HL-60 (cell line): ENCODE measurements at regions not wholly inside any gene's neighbourhood (a gene's known extent, or its start where the extent isn't known, plus 50 kb on each side); places are given as distances from the start of the nearest gene placed in this dataset.

Experiments used
- DNase-seq, 2 experiments: peaks; one replicate each; pipeline ENCODE4 v3.0.0-alpha.2; 2010 to 2020; ENCODE audit warnings: low read depth in 1 of 2, low spot score in 1 of 2
- H3K27ac ChIP-seq: fragments of 250-450 bp; sonication (Bioruptor Pico); replicated peaks from 2 replicates; pipeline ENCODE4 v1.5.1; 2020; ENCODE audit warnings: mild to moderate bottlenecking, moderate library complexity
- H3K27me3 ChIP-seq: fragments of 250-450 bp; sonication (Bioruptor Pico); 2 replicates; pipeline ENCODE4 v1.5.1; 2021; ENCODE audit warnings: mild to moderate bottlenecking, moderate library complexity; ENCODE audit not compliant: insufficient read depth, poor library complexity, severe bottlenecking
- H3K4me3 ChIP-seq: replicated peaks from 2 replicates; pipeline ENCODE4 v1.5.1; 2011; ENCODE audit warnings: mild to moderate bottlenecking, control low read depth, low read length; ENCODE audit not compliant: insufficient read depth
- CTCF ChIP-seq: IDR thresholded peaks from one replicate; pipeline ENCODE4 v1.5.1; 2011; ENCODE audit warnings: low read length, control low read depth, inconsistent platforms; ENCODE audit not compliant: insufficient read depth
- GABPA ChIP-seq: IDR thresholded peaks from 2 replicates; pipeline ENCODE4 v1.6.1; 2012; ENCODE audit warnings: low read depth
- POLR2AphosphoS5 ChIP-seq: IDR thresholded peaks from 2 replicates; pipeline ENCODE4 v1.6.1; 2012; ENCODE audit warnings: low read depth
- REST ChIP-seq: IDR thresholded peaks from 2 replicates; pipeline ENCODE4 v1.6.1; 2012; ENCODE audit warnings: low read depth; ENCODE audit not compliant: insufficient replicate concordance
- SPI1 ChIP-seq: IDR thresholded peaks from 2 replicates; pipeline ENCODE4 v1.6.1; 2012; ENCODE audit warnings: low read depth, mild to moderate bottlenecking, borderline replicate concordance

DNA sequence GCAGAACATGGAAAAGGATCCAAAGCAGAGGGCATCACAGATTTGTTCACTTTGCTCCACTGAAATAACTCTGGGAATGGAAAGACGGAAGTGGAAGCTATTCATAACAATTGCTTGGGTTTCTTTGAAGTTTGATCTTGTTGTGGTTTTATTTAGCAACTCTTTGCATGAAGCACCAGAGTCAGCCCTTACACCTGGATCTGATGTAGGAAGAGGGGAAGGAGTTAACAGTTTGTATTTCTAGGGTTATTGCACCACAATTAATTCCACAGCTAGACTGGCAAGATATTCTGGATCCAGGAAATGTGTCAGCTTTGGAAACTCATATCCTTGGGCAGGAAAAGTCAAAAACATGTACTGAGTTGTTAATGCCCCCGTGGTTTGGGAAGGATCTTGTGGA is 1143.4 kb downstream of the CNTNAP5 start:
- Histone ChIP-seq H3K27me3 (no peaks in the 10 kb centered on the region), H3K4me3 (no peak overlapping the region), H3K27ac (no peak overlapping the region)
- TF ChIP-seq POLR2AphosphoS5: no peak
- no peak for TF ChIP-seq GABPA
- TF ChIP-seq REST: no peak
- TF ChIP-seq SPI1: no peak
- no peak for TF ChIP-seq CTCF
- no peak for DNase-seq

DNA sequence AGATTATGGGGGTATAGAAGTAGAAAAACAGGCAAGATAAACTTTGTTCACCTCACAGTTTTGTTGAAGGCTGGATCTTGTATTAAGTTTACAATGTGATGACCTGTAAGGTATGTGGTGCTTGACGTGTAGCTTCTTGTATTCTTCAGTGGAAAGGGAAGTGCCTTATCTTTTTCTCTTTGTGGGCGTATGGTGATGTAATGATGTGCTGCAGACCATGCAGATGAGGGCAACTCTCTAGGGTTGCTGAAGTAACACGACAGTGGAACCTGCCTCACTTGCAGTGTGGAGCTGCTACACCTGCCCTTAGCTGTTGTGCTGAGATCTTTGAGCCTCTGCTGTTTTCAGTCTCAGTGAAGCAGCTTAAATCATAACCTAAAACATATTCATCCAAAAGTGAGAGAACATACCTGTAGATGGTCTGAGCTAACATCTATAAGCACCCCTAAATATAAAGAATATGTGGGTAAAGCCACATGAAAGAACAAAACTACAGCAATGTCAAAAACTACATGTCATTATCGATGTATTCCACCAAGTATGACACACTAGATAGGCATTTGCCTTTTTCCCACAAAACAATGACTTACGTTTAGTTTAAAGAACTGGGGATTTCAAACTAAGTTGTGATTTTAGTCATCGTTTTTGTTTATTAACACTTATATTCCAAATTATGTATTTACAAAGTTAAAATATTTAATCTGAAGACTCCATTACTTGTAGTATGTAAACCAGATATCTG is 1144.1 kb downstream of the CNTNAP5 start:
- Histone ChIP-seq H3K27ac (no peak overlapping the region), H3K4me3 (no peak overlapping the region), H3K27me3 (no peaks in the 10 kb centered on the region)
- no peak for DNase-seq
- no peak for TF ChIP-seq CTCF
- no peak for TF ChIP-seq REST
- TF ChIP-seq GABPA: no peak
- TF ChIP-seq SPI1: no peak
- no peak for TF ChIP-seq POLR2AphosphoS5

DNA sequence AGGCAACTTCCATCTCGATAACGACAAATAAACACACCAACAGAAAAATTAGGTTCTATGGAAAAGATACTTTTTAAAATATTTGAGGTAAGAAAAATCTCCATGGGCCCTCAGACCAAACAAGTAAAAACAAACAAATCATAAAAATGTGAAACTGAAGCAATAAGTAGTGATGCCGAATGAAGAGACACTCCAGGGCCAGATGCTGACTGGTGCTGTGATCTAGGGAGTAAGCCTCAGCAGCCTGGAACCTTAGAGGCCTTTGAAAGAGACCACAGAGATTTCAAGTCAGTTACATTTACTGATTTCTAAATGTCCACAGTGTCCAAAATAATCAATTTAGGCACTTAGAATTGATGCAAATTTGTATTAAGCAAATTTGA is 1144.7 kb downstream of the CNTNAP5 start:
- no peak for DNase-seq
- H3K4me3 ChIP-seq: no peak overlapping the region
- TF ChIP-seq CTCF: no peak
- TF ChIP-seq REST: no peak
- TF ChIP-seq POLR2AphosphoS5: no peak
- TF ChIP-seq SPI1: no peak
- no peak for TF ChIP-seq GABPA
- no peaks in the 10 kb centered on the region for H3K27me3 ChIP-seq
- no peak overlapping the region for H3K27ac ChIP-seq
